Astrocyte of the cerebellum (primary cell): ENCODE measurements at regions not wholly inside any gene's neighbourhood (a gene's known extent, or its start where the extent isn't known, plus 50 kb on each side); places are given as distances from the start of the nearest gene placed in this dataset.

Source experiments
- DNase-seq: peaks from one replicate; pipeline ENCODE4 v3.0.0-alpha.2; 2011; ENCODE audit warnings: low read depth
- H3K4me3 ChIP-seq: 2 replicates; pipeline ENCODE4 v1.5.1; 2011; ENCODE audit warnings: mild to moderate bottlenecking, low read depth, low read length, moderate library complexity
- CTCF ChIP-seq: IDR thresholded peaks from 2 replicates; pipeline ENCODE4 v1.5.1; 2012; ENCODE audit warnings: low read length, low read depth, moderate library complexity, mild to moderate bottlenecking; ENCODE audit errors: missing control alignments
- in situ Hi-C: cut with HindIII; loops from 2 replicates; pipeline ENCODE4 v1.10.0; 2017; ENCODE audit warnings: low sequenced_read_pairs

GRCh38 chr16:26532456-26532855, 534.3 kb upstream of the C16orf82 start:
- DNase-seq: no peak
- in situ Hi-C loops: no loop called here
- no peak overlapping the region for H3K4me3 ChIP-seq
- no peak for TF ChIP-seq CTCF

GRCh38 chr16:26542198-26542597, 524.5 kb upstream of the C16orf82 start:
- no peak overlapping the region for H3K4me3 ChIP-seq

GRCh38 chr16:26546573-26546972, 520.2 kb upstream of the C16orf82 start:
- no peak for TF ChIP-seq CTCF
- no peak overlapping the region for H3K4me3 ChIP-seq
- in situ Hi-C loops: no loop called here
- no peak for DNase-seq

More at GRCh38 chr16:26542198-26542597, 524.5 kb upstream of the C16orf82 start:
- TF ChIP-seq CTCF: no peak
- in situ Hi-C loops: no loop called here
- no peak for DNase-seq

- in situ Hi-C loops: no loop called here
- no peak for TF ChIP-seq CTCF
- no peak overlapping the region for H3K4me3 ChIP-seq
- no peak for DNase-seq
Observed at GRCh38 chr16:26547681-26548080, 519.0 kb upstream of the C16orf82 start.

- no peak for TF ChIP-seq CTCF
- in situ Hi-C loops: no loop called here
- H3K4me3 ChIP-seq: no peak overlapping the region
- DNase-seq: no peak
Observed at GRCh38 chr16:26550111-26550610, 516.6 kb upstream of the C16orf82 start.

- H3K4me3 ChIP-seq: no peak overlapping the region
- TF ChIP-seq CTCF: no peak
- in situ Hi-C loops: no loop called here
- no peak for DNase-seq
Observed at GRCh38 chr16:26554030-26554429, 512.7 kb upstream of the C16orf82 start.

- no peak overlapping the region for H3K4me3 ChIP-seq
- in situ Hi-C loops: no loop called here
- TF ChIP-seq CTCF: no peak
- DNase-seq: no peak
Observed at GRCh38 chr16:26561303-26561702, 505.4 kb upstream of the C16orf82 start.
